HEK293 (cell line): ENCODE measurements at regions not wholly inside any gene's neighbourhood (a gene's known extent, or its start where the extent isn't known, plus 50 kb on each side); places are given as distances from the start of the nearest gene placed in this dataset.

Experiments
- CTCF ChIA-PET: fragments of 350-600 bp; formaldehyde crosslinking; extraction: SDS; loops from one replicate; lab custom pipeline; 2021; ENCODE audit warnings: antibody characterized with exemption; lab: Yijun Ruan, JAX
- POLR2A ChIA-PET: fragments of 300-600 bp; formaldehyde crosslinking; extraction: SDS; loops from one replicate; lab custom pipeline; 2020; ENCODE audit warnings: antibody characterized with exemption, inconsistent platforms; lab: Yijun Ruan, JAX
- H3K27ac ChIP-seq: fragments of 200-500 bp; sonication (Bioruptor generic); 2 replicates; pipeline ENCODE4 v1.5.1; 2014; ENCODE audit warnings: low read depth, low read length, control low read depth, inconsistent platforms; ENCODE audit errors: extremely low read depth
- H3K36me3 ChIP-seq, 2 experiments: fragments of 200-500 bp in 1 of 2; sonication (Bioruptor generic) in 1 of 2; 1 replicate in 1 of 2; 2 replicates in 1 of 2; pipeline ENCODE4 v1.5.1; 2014 to 2017; ENCODE audit warnings: inconsistent platforms in 2 of 2, low read length in 2 of 2; ENCODE audit not compliant: control insufficient read depth in 2 of 2, insufficient read depth in 1 of 2
- H3K4me1 ChIP-seq: fragments of 200-500 bp; sonication (Bioruptor generic); 2 replicates; pipeline ENCODE4 v1.5.1; 2014; ENCODE audit warnings: mild to moderate bottlenecking, low read length, inconsistent platforms; ENCODE audit not compliant: control insufficient read depth, insufficient read depth
- H3K4me3 ChIP-seq: 2 replicates; pipeline ENCODE4 v1.5.1; 2011; ENCODE audit warnings: low read depth, mild to moderate bottlenecking, control low read depth, low read length, moderate library complexity
- H3K9me3 ChIP-seq: fragments of 200-500 bp; sonication (Bioruptor generic); 2 replicates; pipeline ENCODE4 v1.5.1; 2014; ENCODE audit warnings: low read depth, low read length, inconsistent platforms; ENCODE audit not compliant: control insufficient read depth, insufficient read depth
- BCL11B ChIP-seq: fragments of 450-650 bp; formaldehyde crosslinking; IDR thresholded peaks from 2 replicates; pipeline ENCODE4 v1.5.1; 2016; ENCODE audit warnings: low read depth, missing biosample characterization, missing genetic modification characterization
- ZBTB20 ChIP-seq: fragments of 450-650 bp; formaldehyde crosslinking; IDR thresholded peaks from 2 replicates; pipeline ENCODE4 v1.5.1; 2016; ENCODE audit warnings: missing biosample characterization, missing genetic modification characterization
- ZNF132 ChIP-seq: fragments of 450-650 bp; formaldehyde crosslinking; IDR thresholded peaks from 2 replicates; pipeline ENCODE4 v1.5.1; 2017; ENCODE audit warnings: missing biosample characterization, missing genetic modification characterization, borderline replicate concordance
- ZNF157 ChIP-seq: fragments of 450-650 bp; formaldehyde crosslinking; IDR thresholded peaks from 2 replicates; pipeline ENCODE4 v1.5.1; 2016; ENCODE audit warnings: missing biosample characterization, missing genetic modification characterization
- ZNF16 ChIP-seq: fragments of 450-650 bp; formaldehyde crosslinking; IDR thresholded peaks from 2 replicates; pipeline ENCODE4 v1.5.1; 2016; ENCODE audit warnings: low read depth, missing biosample characterization, missing genetic modification characterization
- ZNF341 ChIP-seq: fragments of 450-650 bp; formaldehyde crosslinking; IDR thresholded peaks from 2 replicates; pipeline ENCODE4; 2016; ENCODE audit warnings: low read depth, missing biosample characterization, missing genetic modification characterization
- ZNF350 ChIP-seq: fragments of 450-650 bp; formaldehyde crosslinking; IDR thresholded peaks from 2 replicates; pipeline ENCODE4 v1.5.0; 2017; ENCODE audit warnings: missing biosample characterization, mild to moderate bottlenecking, missing genetic modification characterization
- ZNF473 ChIP-seq: fragments of 450-650 bp; formaldehyde crosslinking; IDR thresholded peaks from 2 replicates; pipeline ENCODE4 v1.5.1; 2017; ENCODE audit warnings: missing biosample characterization, missing genetic modification characterization
- ZNF48 ChIP-seq: fragments of 450-650 bp; formaldehyde crosslinking; IDR thresholded peaks from 2 replicates; pipeline ENCODE4 v1.5.1; 2016; ENCODE audit warnings: missing biosample characterization, missing genetic modification characterization
- ZNF501 ChIP-seq: fragments of 450-650 bp; formaldehyde crosslinking; IDR thresholded peaks from 2 replicates; pipeline ENCODE4 v1.5.1; 2016; ENCODE audit warnings: missing biosample characterization, missing genetic modification characterization
- ZNF510 ChIP-seq: fragments of 450-650 bp; formaldehyde crosslinking; IDR thresholded peaks from 2 replicates; pipeline ENCODE4 v1.5.1; 2018; ENCODE audit warnings: mild to moderate bottlenecking, missing genetic modification characterization, missing biosample characterization; ENCODE audit not compliant: insufficient replicate concordance
- ZNF555 ChIP-seq: fragments of 450-650 bp; formaldehyde crosslinking; conservative IDR thresholded peaks from 2 replicates; pipeline ENCODE4 v1.5.1; 2017; ENCODE audit warnings: missing biosample characterization, mild to moderate bottlenecking, missing genetic modification characterization, inconsistent platforms
- ZNF596 ChIP-seq: fragments of 450-650 bp; IDR thresholded peaks from 2 replicates; pipeline ENCODE4 v1.5.0; 2018; ENCODE audit warnings: missing biosample characterization, mild to moderate bottlenecking, missing genetic modification characterization, moderate library complexity
- ZNF664 ChIP-seq: fragments of 450-650 bp; formaldehyde crosslinking; IDR thresholded peaks from 2 replicates; pipeline ENCODE4 v1.5.1; 2016; ENCODE audit warnings: missing biosample characterization, missing genetic modification characterization
- ZNF837 ChIP-seq: fragments of 450-650 bp; formaldehyde crosslinking; IDR thresholded peaks from 2 replicates; pipeline ENCODE4 v1.5.1; 2016; ENCODE audit warnings: missing biosample characterization, missing genetic modification characterization
- TF ChIP-seq, protein P1 (sequence below): fragments of 450-650 bp; formaldehyde crosslinking; optimal IDR thresholded peaks from 2 replicates; pipeline ENCODE3; 2016; ENCODE audit warnings: missing biosample characterization, mild to moderate bottlenecking, missing genetic modification characterization
- TF ChIP-seq, protein P2 (sequence below): fragments of 450-650 bp; formaldehyde crosslinking; conservative IDR thresholded peaks from 2 replicates; pipeline ENCODE4 v1.5.1; 2016; ENCODE audit warnings: low read depth, missing biosample characterization, missing genetic modification characterization
- TF ChIP-seq, protein P3 (sequence below): fragments of 450-650 bp; formaldehyde crosslinking; conservative IDR thresholded peaks from 2 replicates; pipeline ENCODE4 v1.5.1; 2016; ENCODE audit warnings: low read depth, missing biosample characterization, missing genetic modification characterization
- TF ChIP-seq, protein P4 (sequence below): fragments of 450-650 bp; formaldehyde crosslinking; IDR thresholded peaks from 2 replicates; pipeline ENCODE4 v1.5.1; 2017; ENCODE audit warnings: missing biosample characterization, mild to moderate bottlenecking, missing genetic modification characterization, moderate library complexity

DNA sequence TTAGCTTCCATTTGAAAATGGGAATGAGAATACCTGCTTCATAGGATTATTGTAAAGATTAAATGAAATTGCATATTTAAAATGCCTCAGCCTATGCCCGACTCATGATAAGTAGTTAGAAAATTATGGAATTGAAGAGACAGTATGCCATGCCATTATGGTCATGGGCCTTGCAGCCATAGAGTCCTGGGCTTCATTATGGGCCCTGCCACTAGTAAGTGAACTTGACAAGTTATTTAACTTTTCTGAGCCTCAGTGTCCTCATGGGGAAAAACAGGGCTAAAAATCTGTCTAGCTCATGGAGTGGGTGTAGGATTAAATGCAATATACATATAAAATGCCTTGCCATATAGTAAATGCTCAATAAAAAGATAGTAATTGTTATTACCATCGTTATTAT lies 133.2 kb downstream of the NPIPB5 start:
- Histone ChIP-seq H3K9me3 (no peaks in the 10 kb centered on the region), H3K27ac (no peak overlapping the region), H3K4me1 (peaks cover 5% of the 10 kb centered on the region), H3K4me3 (no peak overlapping the region), H3K36me3 (no peaks in the 10 kb centered on the region)
- CTCF ChIA-PET = interaction anchor here (0.6 kb wide), 1 partner anchor 20 kb away, joined by 5 read pairs; no protein-coding TSS in a partner anchor
- peak; percentile 54; the same call in 1 of the 2 replicates for TF ChIP-seq ZNF664 (tag by site-specific recombination)
- TF ChIP-seq ZBTB20 (tag by site-specific recombination) = no peak
- POLR2A ChIA-PET = no interaction called here

DNA sequence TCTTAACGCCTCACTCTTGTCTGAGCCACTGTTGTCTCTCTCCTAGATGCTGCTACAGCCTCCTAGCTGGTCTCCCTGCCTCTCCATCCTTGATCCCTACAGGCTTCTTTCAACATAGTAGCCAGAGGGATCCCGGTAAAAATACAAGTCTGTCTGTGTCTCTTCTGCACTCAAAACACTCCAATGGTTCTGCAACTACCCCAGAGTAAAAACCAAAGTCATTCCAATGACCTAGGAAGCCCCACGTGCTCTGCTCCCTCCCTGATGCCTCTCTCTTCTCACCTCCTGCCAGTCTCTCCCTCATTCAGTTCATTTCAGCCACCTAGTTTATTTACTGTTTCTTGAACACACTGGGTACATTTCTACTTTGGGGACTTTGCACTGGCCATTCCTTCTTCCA lies 135.2 kb downstream of the NPIPB5 start:
- no peak overlapping the region for H3K27ac ChIP-seq
- ChIA-PET POLR2A (no interaction called here), CTCF (interaction anchor here (0.6 kb wide), 1 partner anchor 1929 kb away, joined by 3 read pairs; no protein-coding TSS in a partner anchor)
- H3K36me3 ChIP-seq = no peaks in the 10 kb centered on the region
- no peak for TF ChIP-seq ZNF48 (tag by site-specific recombination)
- TF ChIP-seq ZNF837 (tag by site-specific recombination) = no peak
- no peak for TF ChIP-seq ZNF510 (tag by site-specific recombination)
- TF ChIP-seq, protein P1, sequence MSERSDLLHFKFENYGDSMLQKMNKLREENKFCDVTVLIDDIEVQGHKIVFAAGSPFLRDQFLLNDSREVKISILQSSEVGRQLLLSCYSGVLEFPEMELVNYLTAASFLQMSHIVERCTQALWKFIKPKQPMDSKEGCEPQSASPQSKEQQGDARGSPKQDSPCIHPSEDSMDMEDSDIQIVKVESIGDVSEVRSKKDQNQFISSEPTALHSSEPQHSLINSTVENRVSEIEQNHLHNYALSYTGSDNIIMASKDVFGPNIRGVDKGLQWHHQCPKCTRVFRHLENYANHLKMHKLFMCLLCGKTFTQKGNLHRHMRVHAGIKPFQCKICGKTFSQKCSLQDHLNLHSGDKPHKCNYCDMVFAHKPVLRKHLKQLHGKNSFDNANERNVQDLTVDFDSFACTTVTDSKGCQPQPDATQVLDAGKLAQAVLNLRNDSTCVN (tag by site-specific recombination) = no peak
- no peak for TF ChIP-seq ZNF501
- TF ChIP-seq, protein P2, sequence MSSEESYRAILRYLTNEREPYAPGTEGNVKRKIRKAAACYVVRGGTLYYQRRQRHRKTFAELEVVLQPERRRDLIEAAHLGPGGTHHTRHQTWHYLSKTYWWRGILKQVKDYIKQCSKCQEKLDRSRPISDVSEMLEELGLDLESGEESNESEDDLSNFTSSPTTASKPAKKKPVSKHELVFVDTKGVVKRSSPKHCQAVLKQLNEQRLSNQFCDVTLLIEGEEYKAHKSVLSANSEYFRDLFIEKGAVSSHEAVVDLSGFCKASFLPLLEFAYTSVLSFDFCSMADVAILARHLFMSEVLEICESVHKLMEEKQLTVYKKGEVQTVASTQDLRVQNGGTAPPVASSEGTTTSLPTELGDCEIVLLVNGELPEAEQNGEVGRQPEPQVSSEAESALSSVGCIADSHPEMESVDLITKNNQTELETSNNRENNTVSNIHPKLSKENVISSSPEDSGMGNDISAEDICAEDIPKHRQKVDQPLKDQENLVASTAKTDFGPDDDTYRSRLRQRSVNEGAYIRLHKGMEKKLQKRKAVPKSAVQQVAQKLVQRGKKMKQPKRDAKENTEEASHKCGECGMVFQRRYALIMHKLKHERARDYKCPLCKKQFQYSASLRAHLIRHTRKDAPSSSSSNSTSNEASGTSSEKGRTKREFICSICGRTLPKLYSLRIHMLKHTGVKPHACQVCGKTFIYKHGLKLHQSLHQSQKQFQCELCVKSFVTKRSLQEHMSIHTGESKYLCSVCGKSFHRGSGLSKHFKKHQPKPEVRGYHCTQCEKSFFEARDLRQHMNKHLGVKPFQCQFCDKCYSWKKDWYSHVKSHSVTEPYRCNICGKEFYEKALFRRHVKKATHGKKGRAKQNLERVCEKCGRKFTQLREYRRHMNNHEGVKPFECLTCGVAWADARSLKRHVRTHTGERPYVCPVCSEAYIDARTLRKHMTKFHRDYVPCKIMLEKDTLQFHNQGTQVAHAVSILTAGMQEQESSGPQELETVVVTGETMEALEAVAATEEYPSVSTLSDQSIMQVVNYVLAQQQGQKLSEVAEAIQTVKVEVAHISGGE (tag by site-specific recombination) = no peak
- H3K4me3 ChIP-seq = no peak overlapping the region
- no peaks in the 10 kb centered on the region for H3K9me3 ChIP-seq
- H3K4me1 ChIP-seq = peaks cover 5% of the 10 kb centered on the region

DNA sequence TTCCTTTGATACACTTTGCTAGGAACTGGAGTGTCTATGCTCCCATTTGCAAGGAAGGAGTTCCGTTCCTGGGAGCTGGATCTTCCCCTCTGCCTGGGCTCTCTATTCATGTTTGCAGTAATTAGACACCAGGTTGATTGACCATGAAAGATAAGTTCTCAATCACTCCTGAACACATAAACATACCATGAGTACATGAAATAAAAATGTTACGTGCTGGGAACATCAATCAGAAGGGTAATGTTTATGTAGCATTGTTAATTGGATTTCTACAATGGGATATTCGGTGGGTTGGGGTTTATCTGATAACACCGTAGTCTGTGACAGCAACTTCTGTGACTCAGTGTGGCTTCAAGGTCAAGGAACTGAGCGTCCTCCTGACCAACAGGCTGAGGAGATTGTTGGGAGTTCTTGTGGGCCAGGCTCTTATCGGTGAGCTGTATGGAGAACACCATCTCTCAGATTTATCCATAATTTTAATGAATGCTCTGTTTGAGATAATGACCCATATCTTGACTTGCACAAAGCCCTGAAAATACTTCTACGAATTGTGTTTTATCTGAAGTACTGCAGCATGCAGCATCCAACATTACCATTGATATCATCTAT lies 136.4 kb downstream of the NPIPB5 start:
- POLR2A ChIA-PET = interaction anchor here (0.6 kb wide), 1 partner anchor 75 kb away, joined by 3 read pairs; no protein-coding TSS in a partner anchor
- Histone ChIP-seq H3K4me1 (peaks cover 5% of the 10 kb centered on the region), H3K36me3 (no peaks in the 10 kb centered on the region), H3K27ac (no peak overlapping the region), H3K4me3 (no peak overlapping the region), H3K9me3 (no peaks in the 10 kb centered on the region)
- CTCF ChIA-PET = interaction anchor here (0.5 to 0.6 kb wide), 2 partner anchors 540 to 990 kb away, joined by 3 read pairs; no protein-coding TSS in a partner anchor
- TF ChIP-seq ZNF473 (tag by site-specific recombination) = no peak
- TF ChIP-seq ZNF157 (tag by site-specific recombination) = no peak
- TF ChIP-seq ZNF132 = no peak
- TF ChIP-seq, protein P3, sequence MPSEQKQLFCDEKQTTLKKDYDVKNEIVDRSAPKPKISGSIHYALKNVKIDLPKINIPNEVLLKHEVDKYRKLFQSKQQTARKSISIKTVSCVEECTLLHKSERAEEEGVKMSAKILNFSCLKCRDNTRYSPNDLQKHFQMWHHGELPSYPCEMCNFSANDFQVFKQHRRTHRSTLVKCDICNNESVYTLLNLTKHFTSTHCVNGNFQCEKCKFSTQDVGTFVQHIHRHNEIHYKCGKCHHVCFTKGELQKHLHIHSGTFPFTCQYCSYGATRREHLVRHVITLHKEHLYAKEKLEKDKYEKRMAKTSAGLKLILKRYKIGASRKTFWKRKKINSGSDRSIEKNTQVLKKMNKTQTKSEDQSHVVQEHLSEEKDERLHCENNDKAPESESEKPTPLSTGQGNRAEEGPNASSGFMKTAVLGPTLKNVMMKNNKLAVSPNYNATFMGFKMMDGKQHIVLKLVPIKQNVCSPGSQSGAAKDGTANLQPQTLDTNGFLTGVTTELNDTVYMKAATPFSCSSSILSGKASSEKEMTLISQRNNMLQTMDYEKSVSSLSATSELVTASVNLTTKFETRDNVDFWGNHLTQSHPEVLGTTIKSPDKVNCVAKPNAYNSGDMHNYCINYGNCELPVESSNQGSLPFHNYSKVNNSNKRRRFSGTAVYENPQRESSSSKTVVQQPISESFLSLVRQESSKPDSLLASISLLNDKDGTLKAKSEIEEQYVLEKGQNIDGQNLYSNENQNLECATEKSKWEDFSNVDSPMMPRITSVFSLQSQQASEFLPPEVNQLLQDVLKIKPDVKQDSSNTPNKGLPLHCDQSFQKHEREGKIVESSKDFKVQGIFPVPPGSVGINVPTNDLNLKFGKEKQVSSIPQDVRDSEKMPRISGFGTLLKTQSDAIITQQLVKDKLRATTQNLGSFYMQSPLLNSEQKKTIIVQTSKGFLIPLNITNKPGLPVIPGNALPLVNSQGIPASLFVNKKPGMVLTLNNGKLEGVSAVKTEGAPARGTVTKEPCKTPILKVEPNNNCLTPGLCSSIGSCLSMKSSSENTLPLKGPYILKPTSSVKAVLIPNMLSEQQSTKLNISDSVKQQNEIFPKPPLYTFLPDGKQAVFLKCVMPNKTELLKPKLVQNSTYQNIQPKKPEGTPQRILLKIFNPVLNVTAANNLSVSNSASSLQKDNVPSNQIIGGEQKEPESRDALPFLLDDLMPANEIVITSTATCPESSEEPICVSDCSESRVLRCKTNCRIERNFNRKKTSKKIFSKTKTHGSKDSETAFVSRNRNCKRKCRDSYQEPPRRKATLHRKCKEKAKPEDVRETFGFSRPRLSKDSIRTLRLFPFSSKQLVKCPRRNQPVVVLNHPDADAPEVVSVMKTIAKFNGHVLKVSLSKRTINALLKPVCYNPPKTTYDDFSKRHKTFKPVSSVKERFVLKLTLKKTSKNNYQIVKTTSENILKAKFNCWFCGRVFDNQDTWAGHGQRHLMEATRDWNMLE (tag by site-specific recombination) = no peak
- no peak for TF ChIP-seq ZNF350 (tag by site-specific recombination)
- TF ChIP-seq ZNF664 (tag by site-specific recombination) = no peak
- TF ChIP-seq ZNF341 (tag by site-specific recombination) = no peak
- no peak for TF ChIP-seq ZNF596 (tag by site-specific recombination)
- TF ChIP-seq BCL11B (tag by site-specific recombination) = no peak
- TF ChIP-seq ZNF16 (tag by site-specific recombination) = no peak
- TF ChIP-seq, protein P4, sequence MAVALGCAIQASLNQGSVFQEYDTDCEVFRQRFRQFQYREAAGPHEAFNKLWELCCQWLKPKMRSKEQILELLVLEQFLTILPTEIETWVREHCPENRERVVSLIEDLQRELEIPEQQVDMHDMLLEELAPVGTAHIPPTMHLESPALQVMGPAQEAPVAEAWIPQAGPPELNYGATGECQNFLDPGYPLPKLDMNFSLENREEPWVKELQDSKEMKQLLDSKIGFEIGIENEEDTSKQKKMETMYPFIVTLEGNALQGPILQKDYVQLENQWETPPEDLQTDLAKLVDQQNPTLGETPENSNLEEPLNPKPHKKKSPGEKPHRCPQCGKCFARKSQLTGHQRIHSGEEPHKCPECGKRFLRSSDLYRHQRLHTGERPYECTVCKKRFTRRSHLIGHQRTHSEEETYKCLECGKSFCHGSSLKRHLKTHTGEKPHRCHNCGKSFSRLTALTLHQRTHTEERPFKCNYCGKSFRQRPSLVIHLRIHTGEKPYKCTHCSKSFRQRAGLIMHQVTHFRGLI (tag by site-specific recombination) = no peak
- TF ChIP-seq ZNF555 (tag by site-specific recombination) = 0 out of 2 replicates have a peak, but pooled peaks have one; percentile 11
